HG02943 (cell line): ENCODE measurements at regions not wholly inside any gene's neighbourhood (a gene's known extent, or its start where the extent isn't known, plus 50 kb on each side); places are given as distances from the start of the nearest gene placed in this dataset.

ENCODE experiments used
- ATAC-seq: cut with Tn5 transposase; IDR thresholded peaks from one replicate; pipeline ENCODE4 v1.9.1; 2021; ENCODE audit warnings: mild to moderate bottlenecking, low read depth, moderate library complexity; ENCODE audit not compliant: unreplicated experiment

GRCh38 chr4:189294574-189294973 is 646.1 kb upstream of the FRG1 start:
- no peak for ATAC-seq

GRCh38 chr4:189299706-189300105 is 641.0 kb upstream of the FRG1 start:
- ATAC-seq: no peak

GRCh38 chr4:189301692-189302091 is 639.0 kb upstream of the FRG1 start:
- no peak for ATAC-seq

- no peak for ATAC-seq
These were observed 638.0 kb upstream of the FRG1 start for GRCh38 chr4:189302719-189303118.

GRCh38 chr4:189304167-189304566 is 636.5 kb upstream of the FRG1 start:
- no peak for ATAC-seq

GRCh38 chr4:189304809-189305208 is 635.9 kb upstream of the FRG1 start:
- no peak for ATAC-seq

- ATAC-seq: no peak
These were observed 635.2 kb upstream of the FRG1 start for GRCh38 chr4:189305500-189305899.

GRCh38 chr4:189311251-189311650 is 629.4 kb upstream of the FRG1 start:
- no peak for ATAC-seq

GRCh38 chr4:189313064-189313463 is 627.6 kb upstream of the FRG1 start:
- ATAC-seq: no peak

GRCh38 chr4:189313861-189314513 is 626.7 kb upstream of the FRG1 start:
- no peak for ATAC-seq

- no peak for ATAC-seq
These were observed 618.2 kb upstream of the FRG1 start for GRCh38 chr4:189322426-189322825.

GRCh38 chr4:189341881-189342280 is 598.8 kb upstream of the FRG1 start:
- ATAC-seq: no peak

GRCh38 chr4:189355590-189355989 is 585.1 kb upstream of the FRG1 start:
- ATAC-seq: no peak

GRCh38 chr4:189362364-189362763 is 578.3 kb upstream of the FRG1 start:
- ATAC-seq: no peak

GRCh38 chr4:189364032-189364449 is 576.6 kb upstream of the FRG1 start:
- ATAC-seq: no peak

GRCh38 chr4:189365451-189365850 is 575.2 kb upstream of the FRG1 start:
- ATAC-seq: no peak

- ATAC-seq: no peak
These were observed 572.8 kb upstream of the FRG1 start for GRCh38 chr4:189367832-189368231.

GRCh38 chr4:189374176-189374575 is 566.5 kb upstream of the FRG1 start:
- ATAC-seq: no peak

- no peak for ATAC-seq
These were observed 563.8 kb upstream of the FRG1 start for GRCh38 chr4:189376901-189377300.

GRCh38 chr4:189377569-189377968 is 563.1 kb upstream of the FRG1 start:
- ATAC-seq: no peak

GRCh38 chr4:189385098-189385497 is 555.6 kb upstream of the FRG1 start:
- no peak for ATAC-seq

- ATAC-seq: no peak
These were observed 555.1 kb upstream of the FRG1 start for GRCh38 chr4:189385579-189385978.

- ATAC-seq: no peak
These were observed 544.2 kb upstream of the FRG1 start for GRCh38 chr4:189396435-189396834.
